GM13976 (cell line): ENCODE measurements at regions not wholly inside any gene's neighbourhood (a gene's known extent, or its start where the extent isn't known, plus 50 kb on each side); places are given as distances from the start of the nearest gene placed in this dataset.

ENCODE experiments used
- DNase-seq: peaks from one replicate; pipeline ENCODE4 v3.0.0; 2012; ENCODE audit warnings: low spot score
- in situ Hi-C: fragments of 300-500 bp; cut with MboI; formaldehyde crosslinking; loops from one replicate; pipeline ENCODE4 v1.12.0; 2022; ENCODE audit warnings: low sequenced_read_pairs, mixed read lengths, inconsistent platforms; ENCODE audit not compliant: unreplicated experiment
- TF ChIP-seq, protein P1 (sequence below): IDR thresholded peaks from 2 replicates; pipeline ENCODE4 v1.5.1; 2012; ENCODE audit warnings: borderline replicate concordance, mild to moderate bottlenecking; ENCODE audit not compliant: insufficient read depth; ENCODE audit errors: extremely low read depth, missing control alignments, control extremely low read depth

DNA sequence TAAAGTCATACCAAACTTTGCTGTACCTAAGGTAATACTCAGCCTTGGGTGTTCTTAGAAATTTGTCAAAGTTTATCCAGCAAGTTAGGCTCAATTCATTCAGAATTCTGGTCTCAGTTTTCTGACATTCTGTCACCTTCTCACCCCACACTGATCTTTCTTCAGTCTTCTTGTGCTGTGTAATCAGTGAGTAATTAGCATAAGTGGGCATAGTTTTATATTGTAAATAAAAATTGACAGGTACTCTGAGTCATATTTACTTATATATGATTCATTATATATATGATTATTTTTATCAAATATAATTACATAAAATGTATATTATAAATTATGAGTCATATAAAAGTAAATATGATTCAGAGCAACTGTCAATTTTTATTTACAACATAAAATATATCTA is 170.9 kb upstream of the MAGI2 start:
- DNase-seq: no peak
- in situ Hi-C loops: no loop called here
- TF ChIP-seq, protein P1, sequence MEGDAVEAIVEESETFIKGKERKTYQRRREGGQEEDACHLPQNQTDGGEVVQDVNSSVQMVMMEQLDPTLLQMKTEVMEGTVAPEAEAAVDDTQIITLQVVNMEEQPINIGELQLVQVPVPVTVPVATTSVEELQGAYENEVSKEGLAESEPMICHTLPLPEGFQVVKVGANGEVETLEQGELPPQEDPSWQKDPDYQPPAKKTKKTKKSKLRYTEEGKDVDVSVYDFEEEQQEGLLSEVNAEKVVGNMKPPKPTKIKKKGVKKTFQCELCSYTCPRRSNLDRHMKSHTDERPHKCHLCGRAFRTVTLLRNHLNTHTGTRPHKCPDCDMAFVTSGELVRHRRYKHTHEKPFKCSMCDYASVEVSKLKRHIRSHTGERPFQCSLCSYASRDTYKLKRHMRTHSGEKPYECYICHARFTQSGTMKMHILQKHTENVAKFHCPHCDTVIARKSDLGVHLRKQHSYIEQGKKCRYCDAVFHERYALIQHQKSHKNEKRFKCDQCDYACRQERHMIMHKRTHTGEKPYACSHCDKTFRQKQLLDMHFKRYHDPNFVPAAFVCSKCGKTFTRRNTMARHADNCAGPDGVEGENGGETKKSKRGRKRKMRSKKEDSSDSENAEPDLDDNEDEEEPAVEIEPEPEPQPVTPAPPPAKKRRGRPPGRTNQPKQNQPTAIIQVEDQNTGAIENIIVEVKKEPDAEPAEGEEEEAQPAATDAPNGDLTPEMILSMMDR: no peak

DNA sequence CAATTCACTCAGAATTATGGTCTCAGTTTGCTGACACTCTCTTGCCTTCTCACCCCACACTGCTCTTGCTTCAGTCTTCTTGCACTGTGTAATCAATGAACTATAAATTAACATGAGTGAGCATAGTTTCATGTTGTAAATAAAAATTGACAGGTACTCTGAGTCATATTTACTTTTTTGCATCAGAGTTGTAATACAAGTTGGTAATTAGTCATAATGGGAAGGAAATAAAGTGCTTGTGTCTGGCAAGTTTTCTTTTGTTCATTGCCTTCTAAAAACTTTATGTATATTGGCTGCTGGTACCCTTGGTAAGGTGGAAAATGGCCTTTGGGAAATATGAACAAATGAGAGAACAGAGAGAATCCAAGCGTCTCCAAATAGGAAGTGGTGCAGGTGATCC is 169.3 kb upstream of the MAGI2 start:
- no peak for DNase-seq
- TF ChIP-seq, protein P1: no peak
- in situ Hi-C loops: no loop called here

DNA sequence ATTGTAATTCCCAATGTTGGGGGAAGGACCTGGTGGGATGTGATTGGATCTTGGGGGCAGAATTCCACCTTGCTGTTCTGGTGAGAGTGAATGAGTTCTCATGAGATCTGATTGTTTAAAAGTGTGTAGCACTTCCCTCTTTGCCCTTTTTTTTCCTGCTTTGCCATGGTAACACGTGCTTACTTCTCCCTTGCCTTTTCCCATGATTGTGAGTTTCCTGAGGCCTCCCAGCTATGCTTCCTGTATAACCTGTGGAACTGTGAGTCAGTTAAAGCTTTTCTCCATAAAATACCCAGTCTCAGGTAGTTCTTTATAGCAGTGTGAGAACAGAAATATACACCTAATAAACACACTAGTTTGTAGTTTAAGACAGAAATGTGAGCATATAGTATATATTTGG is 166.8 kb upstream of the MAGI2 start:
- DNase-seq: no peak
- in situ Hi-C loops: no loop called here
- TF ChIP-seq, protein P1: no peak

DNA sequence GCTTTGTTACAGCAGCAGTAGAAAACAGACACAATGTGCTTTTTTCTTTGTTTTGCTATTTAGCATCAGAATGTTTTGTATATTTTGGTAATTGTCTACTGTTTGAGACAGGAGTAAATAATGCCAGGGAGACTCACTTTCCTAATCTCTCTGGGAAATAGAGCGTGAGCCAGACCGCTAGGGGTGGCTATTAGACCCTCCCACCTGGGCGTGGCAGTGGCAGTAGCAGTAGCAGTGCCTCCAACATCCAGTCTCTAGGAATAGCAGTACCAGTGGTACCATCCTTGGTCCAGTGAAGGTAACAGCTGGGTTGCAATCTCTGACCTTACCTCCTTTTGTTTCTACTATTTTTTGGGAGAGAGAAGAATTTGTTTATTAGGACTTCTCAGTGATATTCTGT is 165.7 kb upstream of the MAGI2 start:
- no peak for DNase-seq
- in situ Hi-C loops: no loop called here

DNA sequence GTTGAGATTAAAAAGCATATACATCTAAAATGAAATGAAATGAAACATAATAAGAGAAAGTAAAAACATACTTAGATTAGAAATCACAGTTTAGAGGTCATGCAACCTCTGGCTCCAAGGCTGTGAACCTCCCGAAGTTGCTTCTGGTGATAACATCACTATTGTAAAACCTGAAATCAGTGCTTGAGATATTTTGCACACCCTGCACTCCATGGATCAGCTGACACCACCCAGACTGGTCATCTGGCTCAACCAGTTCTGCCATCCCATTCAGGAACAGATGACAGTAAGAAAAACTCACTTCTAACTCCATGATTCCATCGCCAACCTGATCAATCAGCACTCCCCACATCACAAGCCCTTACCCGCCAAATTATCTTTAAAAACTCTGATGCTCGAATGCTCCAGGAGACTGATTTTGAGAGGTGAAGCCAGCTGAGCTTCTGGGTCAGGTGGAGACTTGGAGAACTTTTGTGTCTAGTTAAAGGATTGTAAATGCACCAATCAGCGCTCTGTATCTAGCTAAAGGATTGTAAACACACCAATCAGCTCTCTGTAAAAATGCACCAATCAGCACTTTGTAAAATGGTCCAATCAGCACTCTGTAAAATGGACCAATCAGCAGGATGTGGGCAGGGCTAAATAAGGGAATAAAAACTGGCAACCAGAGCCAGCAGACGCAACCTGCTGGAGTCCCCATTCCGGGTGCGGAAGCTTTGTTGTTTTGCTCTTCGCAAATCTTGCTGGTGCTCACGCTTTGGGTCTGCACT is 162.6 kb upstream of the MAGI2 start:
- TF ChIP-seq, protein P1: no peak
- no peak for DNase-seq
- in situ Hi-C loops: no loop called here

More for the DNA sequence above, 165.7 kb upstream of the MAGI2 start:
- TF ChIP-seq, protein P1: no peak

DNA sequence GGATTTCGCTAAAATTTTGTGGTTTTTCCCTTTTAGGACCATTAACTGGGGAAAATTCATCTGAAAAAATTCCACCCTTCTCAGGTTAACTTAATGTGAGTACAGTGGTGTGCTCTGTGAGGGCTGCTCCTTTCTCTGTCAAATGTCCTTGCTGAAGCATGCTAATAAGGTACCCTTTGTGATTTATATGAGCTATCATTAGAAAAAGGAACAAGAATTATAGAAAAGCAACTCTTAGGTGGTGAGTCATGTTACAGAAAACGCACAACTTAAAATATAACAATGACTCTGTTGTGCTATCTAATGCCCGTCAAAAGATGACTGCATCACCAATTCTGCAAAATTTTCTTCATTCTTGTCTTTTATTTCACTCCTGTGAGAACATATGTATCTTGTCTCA is 162.0 kb upstream of the MAGI2 start:
- no peak for DNase-seq
- TF ChIP-seq, protein P1: no peak
- in situ Hi-C loops: no loop called here

DNA sequence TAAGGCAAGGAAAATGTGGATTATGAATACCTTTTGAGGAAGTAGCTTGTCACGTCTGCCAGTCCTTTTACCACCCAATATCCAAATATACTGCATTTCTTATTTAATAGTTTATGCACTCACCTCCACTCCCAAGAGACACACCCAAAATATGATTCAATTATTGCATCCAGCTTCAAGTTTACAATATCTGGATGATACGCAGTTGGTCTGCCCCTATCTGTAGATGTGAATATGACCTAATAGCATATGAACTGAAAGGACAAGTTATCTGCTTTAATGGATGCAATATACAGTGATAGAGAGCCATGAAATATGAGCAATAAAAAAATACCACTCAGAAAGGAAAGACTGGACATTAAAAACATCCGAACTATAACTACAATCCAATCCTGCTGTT is 159.4 kb upstream of the MAGI2 start:
- TF ChIP-seq, protein P1: no peak
- no peak for DNase-seq
- in situ Hi-C loops: no loop called here
